Panc1 (cell line): ENCODE measurements at regions not wholly inside any gene's neighbourhood (a gene's known extent, or its start where the extent isn't known, plus 50 kb on each side); places are given as distances from the start of the nearest gene placed in this dataset.
A peak's percentile ranks its signal among the peaks of the same experiment; 100 is the strongest.

Source experiments
- ATAC-seq: fragments of 200-7000 bp; cut with Tn5 transposase; 2 replicates; pipeline ENCODE4 v1.9.1; 2020; ENCODE audit warnings: mild to moderate bottlenecking, moderate library complexity
- BruUV-seq: library from RNA; stranded (reverse); fragments of 400-500 nt; replicated peaks from 2 replicates; lab custom pipeline; 2021; lab: Mats Ljungman, UMichigan
- CTCF ChIA-PET: fragments of 300-600 bp; sonication (Branson Sonifier 250); formaldehyde crosslinking; loops from one replicate; lab custom pipeline; 2022; ENCODE audit warnings: antibody characterized with exemption; lab: Charles Lee
- POLR2A ChIA-PET: fragments of 300-600 bp; sonication (Branson Sonifier 250); formaldehyde crosslinking; loops from one replicate; lab custom pipeline; 2022; ENCODE audit warnings: antibody characterized with exemption; lab: Charles Lee
- DNase-seq: peaks from one replicate; pipeline ENCODE4 v3.0.0-alpha.2; 2010; ENCODE audit warnings: low read depth, low spot score
- H3K27ac ChIP-seq: 2 replicates; pipeline ENCODE4 v1.5.1; 2011; ENCODE audit warnings: mild to moderate bottlenecking, low read length, inconsistent platforms
- H3K27me3 ChIP-seq: fragments of 200-500 bp; sonication (Bioruptor generic); 2 replicates; pipeline ENCODE4 v1.6.0; 2014; ENCODE audit warnings: low read length, inconsistent platforms; ENCODE audit not compliant: control insufficient read depth, insufficient read depth
- H3K36me3 ChIP-seq: fragments of 200-500 bp; sonication (Bioruptor generic); 2 replicates; pipeline ENCODE4 v1.5.1; 2014; ENCODE audit warnings: inconsistent platforms, mild to moderate bottlenecking, low read length, moderate library complexity; ENCODE audit not compliant: control insufficient read depth, insufficient read depth
- H3K4me1 ChIP-seq: 2 replicates; pipeline ENCODE4 v1.5.1; 2011; ENCODE audit warnings: inconsistent platforms, mild to moderate bottlenecking, low read length, moderate library complexity; ENCODE audit not compliant: control insufficient read depth, insufficient read depth
- H3K4me3 ChIP-seq, 2 experiments: 2 replicates each; pipeline ENCODE4 v1.5.1; 2011 to 2012; ENCODE audit warnings: low read depth in 2 of 2, low read length in 2 of 2, mild to moderate bottlenecking in 2 of 2, inconsistent platforms in 1 of 2, moderate library complexity in 1 of 2
- H3K9me3 ChIP-seq: fragments of 200-500 bp; sonication (Bioruptor generic); 2 replicates; pipeline ENCODE4 v1.5.1; 2014; ENCODE audit warnings: low read depth, mild to moderate bottlenecking, inconsistent platforms, low read length, moderate library complexity; ENCODE audit not compliant: control insufficient read depth, insufficient read depth
- REST ChIP-seq, 2 experiments: IDR thresholded peaks; 2 replicates each; pipeline ENCODE4 v1.6.1; 2011 to 2012; ENCODE audit warnings: low read depth in 2 of 2, control low read depth in 1 of 2, low read length in 1 of 2, mild to moderate bottlenecking in 1 of 2, moderate library complexity in 1 of 2; ENCODE audit not compliant: insufficient read depth in 1 of 2
- in situ Hi-C: cut with HindIII; loops from 2 replicates; pipeline ENCODE4 v1.10.0; 2016; ENCODE audit warnings: low sequenced_read_pairs, low pct_unique_long_range_greater_than_20kb
- intact Hi-C: fragments of 100-400 bp; cut with micrococcal nuclease; formaldehyde crosslinking; loops from one replicate; pipeline ENCODE4 v1.10.0; 2022; ENCODE audit not compliant: unreplicated experiment
- TF ChIP-seq, protein P1 (sequence below): fragments of 450-650 bp; IDR thresholded peaks from 2 replicates; pipeline ENCODE4 v1.5.1; 2017; ENCODE audit warnings: mild to moderate bottlenecking

GRCh38 chr4:123096038-123096437 lies 173.6 kb upstream of the NUDT6 start:
- no peak for TF ChIP-seq REST (IDR thresholded peaks at IDR 0.05; ENCODE audit: insufficient read depth in 1 of 2, low read depth in 2 of 2, low read length in 1 of 2)
- TF ChIP-seq, protein P1, sequence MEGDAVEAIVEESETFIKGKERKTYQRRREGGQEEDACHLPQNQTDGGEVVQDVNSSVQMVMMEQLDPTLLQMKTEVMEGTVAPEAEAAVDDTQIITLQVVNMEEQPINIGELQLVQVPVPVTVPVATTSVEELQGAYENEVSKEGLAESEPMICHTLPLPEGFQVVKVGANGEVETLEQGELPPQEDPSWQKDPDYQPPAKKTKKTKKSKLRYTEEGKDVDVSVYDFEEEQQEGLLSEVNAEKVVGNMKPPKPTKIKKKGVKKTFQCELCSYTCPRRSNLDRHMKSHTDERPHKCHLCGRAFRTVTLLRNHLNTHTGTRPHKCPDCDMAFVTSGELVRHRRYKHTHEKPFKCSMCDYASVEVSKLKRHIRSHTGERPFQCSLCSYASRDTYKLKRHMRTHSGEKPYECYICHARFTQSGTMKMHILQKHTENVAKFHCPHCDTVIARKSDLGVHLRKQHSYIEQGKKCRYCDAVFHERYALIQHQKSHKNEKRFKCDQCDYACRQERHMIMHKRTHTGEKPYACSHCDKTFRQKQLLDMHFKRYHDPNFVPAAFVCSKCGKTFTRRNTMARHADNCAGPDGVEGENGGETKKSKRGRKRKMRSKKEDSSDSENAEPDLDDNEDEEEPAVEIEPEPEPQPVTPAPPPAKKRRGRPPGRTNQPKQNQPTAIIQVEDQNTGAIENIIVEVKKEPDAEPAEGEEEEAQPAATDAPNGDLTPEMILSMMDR: peak; percentile 60
- Histone ChIP-seq H3K27ac (no peak overlapping the region), H3K36me3 (no peaks in the 10 kb centered on the region; the same call in 1 of the 2 replicates), H3K27me3 (no peaks in the 10 kb centered on the region), H3K9me3 (no peaks in the 10 kb centered on the region), H3K4me3 (no peak overlapping the region), H3K4me1 (no peaks in the 10 kb centered on the region)
- intact Hi-C loops (no loop called here), in situ Hi-C loops (no loop called here)
- ChIA-PET CTCF (no interaction called here), POLR2A (no interaction called here)
- no TSS peak for BruUV-seq
- no peak for ATAC-seq
- no peak for DNase-seq

- TF ChIP-seq, protein P1: peak; percentile 57; the same call in 1 of the 2 replicates
- no peak for TF ChIP-seq REST (IDR thresholded peaks at IDR 0.05; ENCODE audit: insufficient read depth in 1 of 2, low read depth in 2 of 2, low read length in 1 of 2)
- H3K36me3 ChIP-seq: no peaks in the 10 kb centered on the region
- DNase-seq: no peak
- H3K27ac ChIP-seq: peak overlapping the region; percentile 72; the same call in 1 of the 2 replicates
- in situ Hi-C loops (no loop called here), intact Hi-C loops (loop anchor here (5.0 to 10.0 kb wide), 3 partner anchors 289 to 1162 kb away; no protein-coding TSS in a partner anchor)
- CTCF ChIA-PET: interaction anchor here (0.7 to 0.8 kb wide), 2 partner anchors 20 to 253 kb away, joined by 4 to 5 read pairs; no protein-coding TSS in a partner anchor
- H3K4me1 ChIP-seq: no peaks in the 10 kb centered on the region; the same call in 1 of the 2 replicates
- ATAC-seq: peak; percentile 83
- no peaks in the 10 kb centered on the region for H3K9me3 ChIP-seq
- POLR2A ChIA-PET: no interaction called here
- no peak overlapping the region for H3K4me3 ChIP-seq
- H3K27me3 ChIP-seq: no peaks in the 10 kb centered on the region
- BruUV-seq: no TSS peak
Measured at GRCh38 chr4:123102897-123103471, 180.6 kb upstream of the NUDT6 start.
